Osteocyte (in vitro differentiated cells): ENCODE measurements at regions not wholly inside any gene's neighbourhood (a gene's known extent, or its start where the extent isn't known, plus 50 kb on each side); places are given as distances from the start of the nearest gene placed in this dataset.

Experiments used
- DNase-seq: peaks from one replicate; pipeline ENCODE4 v3.0.0; 2021; ENCODE audit warnings: mixed read lengths; ENCODE audit not compliant: unreplicated experiment; ENCODE audit errors: extremely low spot score
- H3K27ac Mint-ChIP-seq: one replicate; pipeline ENCODE4 v1.8.0; 2021; ENCODE audit warnings: mild to moderate bottlenecking, mixed read lengths; ENCODE audit not compliant: unreplicated experiment
- H3K27me3 Mint-ChIP-seq: one replicate; pipeline ENCODE4 v1.8.0; 2021; ENCODE audit warnings: mixed read lengths; ENCODE audit not compliant: unreplicated experiment
- H3K36me3 Mint-ChIP-seq: one replicate; pipeline ENCODE4 v1.8.0; 2021; ENCODE audit warnings: mixed read lengths; ENCODE audit not compliant: unreplicated experiment
- H3K4me1 Mint-ChIP-seq: one replicate; pipeline ENCODE4 v1.8.0; 2021; ENCODE audit warnings: mixed read lengths; ENCODE audit not compliant: unreplicated experiment
- H3K4me3 Mint-ChIP-seq: one replicate; pipeline ENCODE4 v1.8.0; 2021; ENCODE audit warnings: mild to moderate bottlenecking, moderate library complexity, mixed read lengths; ENCODE audit not compliant: unreplicated experiment
- H3K9me3 Mint-ChIP-seq: one replicate; pipeline ENCODE4 v1.8.0; 2021; ENCODE audit warnings: mixed read lengths; ENCODE audit not compliant: unreplicated experiment
- CTCF ChIP-seq: fragments of 200-600 bp; sonication (generic); IDR thresholded peaks from 2 replicates; pipeline ENCODE4 v1.5.0; 2021; ENCODE audit warnings: antibody characterized with exemption, mild to moderate bottlenecking, moderate library complexity

GRCh38 chr4:164023214-164023613 is 528.7 kb downstream of the TMA16 start:
- no peak overlapping the region for H3K27ac Mint-ChIP-seq
- H3K4me1 Mint-ChIP-seq = no peaks in the 10 kb centered on the region
- no peak for TF ChIP-seq CTCF
- DNase-seq = no peak
- H3K4me3 Mint-ChIP-seq = no peak overlapping the region
- H3K27me3 Mint-ChIP-seq = no peaks in the 10 kb centered on the region
- H3K36me3 Mint-ChIP-seq = no peaks in the 10 kb centered on the region
- peaks cover 16% of the 10 kb centered on the region for H3K9me3 Mint-ChIP-seq

- no peaks in the 10 kb centered on the region for H3K4me1 Mint-ChIP-seq
Observed at GRCh38 chr4:164027805-164028204, 533.3 kb downstream of the TMA16 start.

GRCh38 chr4:164039482-164039881 is 545.0 kb downstream of the TMA16 start:
- no peak for TF ChIP-seq CTCF
- H3K4me3 Mint-ChIP-seq = no peak overlapping the region
- no peak for DNase-seq
- H3K27ac Mint-ChIP-seq = no peak overlapping the region
- H3K9me3 Mint-ChIP-seq = peaks cover 11% of the 10 kb centered on the region
- H3K4me1 Mint-ChIP-seq = no peaks in the 10 kb centered on the region
- H3K27me3 Mint-ChIP-seq = no peaks in the 10 kb centered on the region
- H3K36me3 Mint-ChIP-seq = peaks cover 3% of the 10 kb centered on the region

More at GRCh38 chr4:164027805-164028204, 533.3 kb downstream of the TMA16 start:
- no peak for DNase-seq
- peaks cover 6% of the 10 kb centered on the region for H3K27me3 Mint-ChIP-seq
- TF ChIP-seq CTCF = no peak
- H3K9me3 Mint-ChIP-seq = peaks cover 26% of the 10 kb centered on the region
- H3K4me3 Mint-ChIP-seq = no peak overlapping the region
- no peaks in the 10 kb centered on the region for H3K36me3 Mint-ChIP-seq
- no peak overlapping the region for H3K27ac Mint-ChIP-seq

GRCh38 chr4:164056426-164057142 is 562.1 kb downstream of the TMA16 start:
- no peaks in the 10 kb centered on the region for H3K36me3 Mint-ChIP-seq
- H3K27ac Mint-ChIP-seq = no peak overlapping the region
- no peak for TF ChIP-seq CTCF
- peaks cover 5% of the 10 kb centered on the region for H3K4me1 Mint-ChIP-seq
- no peaks in the 10 kb centered on the region for H3K27me3 Mint-ChIP-seq
- no peak for DNase-seq
- no peak overlapping the region for H3K4me3 Mint-ChIP-seq
- H3K9me3 Mint-ChIP-seq = no peaks in the 10 kb centered on the region

GRCh38 chr4:164058776-164059445 is 564.4 kb downstream of the TMA16 start:
- peaks cover 5% of the 10 kb centered on the region for H3K4me1 Mint-ChIP-seq
- H3K36me3 Mint-ChIP-seq = no peaks in the 10 kb centered on the region
- no peak overlapping the region for H3K4me3 Mint-ChIP-seq
- TF ChIP-seq CTCF = no peak
- H3K27ac Mint-ChIP-seq = no peak overlapping the region
- DNase-seq = no peak
- H3K27me3 Mint-ChIP-seq = no peaks in the 10 kb centered on the region
- H3K9me3 Mint-ChIP-seq = peaks cover 2% of the 10 kb centered on the region
